ENCODE measurements at regions not wholly inside any gene's neighbourhood (a gene's known extent, or its start where the extent isn't known, plus 50 kb on each side); places are given as distances from the start of the nearest gene placed in this dataset.
A peak's percentile ranks its signal among the peaks of the same experiment; 100 is the strongest.
"Not testable (repeated sequence)": the region's sequence is repeated elsewhere in the genome, so short reads cannot be mapped to it uniquely, and the experiment has no call there.

- no peak for DNase-seq
These were observed 92.4 kb upstream of the SYT13 start for GRCh38 chr11:45378516-45378915.

- no peak for DNase-seq
These were observed 88.5 kb upstream of the SYT13 start for GRCh38 chr11:45374653-45375059.

- DNase-seq: no peak
These were observed 88.0 kb upstream of the SYT13 start for GRCh38 chr11:45374130-45374529.

- DNase-seq: no peak
These were observed 87.4 kb upstream of the SYT13 start for GRCh38 chr11:45373506-45374035.

- not testable (repeated sequence) for DNase-seq
These were observed 86.3 kb upstream of the SYT13 start for GRCh38 chr11:45372414-45372813.

- peak; percentile 81 for DNase-seq
These were observed 85.3 kb upstream of the SYT13 start for GRCh38 chr11:45371251-45372115.

GRCh38 chr11:45369313-45369712 is 83.2 kb upstream of the SYT13 start:
- DNase-seq: no peak

GRCh38 chr11:45368697-45369096 is 82.6 kb upstream of the SYT13 start:
- no peak for DNase-seq

- no peak for DNase-seq
These were observed 80.6 kb upstream of the SYT13 start for GRCh38 chr11:45366619-45367190.

- DNase-seq: no peak
These were observed 79.9 kb upstream of the SYT13 start for GRCh38 chr11:45365961-45366618.

GRCh38 chr11:45362636-45363035 is 76.5 kb upstream of the SYT13 start:
- DNase-seq: no peak

- no peak for DNase-seq
These were observed 75.4 kb upstream of the SYT13 start for GRCh38 chr11:45361551-45361950.

- no peak for DNase-seq
These were observed 69.5 kb upstream of the SYT13 start for GRCh38 chr11:45355706-45356041.

- peak; percentile 91 for DNase-seq
These were observed 69.0 kb upstream of the SYT13 start for GRCh38 chr11:45354976-45355705.

GRCh38 chr11:45348729-45349128 is 62.6 kb upstream of the SYT13 start:
- no peak for DNase-seq

GRCh38 chr11:45347348-45348082 is 61.4 kb upstream of the SYT13 start:
- no peak for DNase-seq

GRCh38 chr11:45345491-45345890 is 59.4 kb upstream of the SYT13 start:
- DNase-seq: no peak

GRCh38 chr11:45344028-45344427 is 57.9 kb upstream of the SYT13 start:
- DNase-seq: no peak

- DNase-seq: no peak
These were observed 57.3 kb upstream of the SYT13 start for GRCh38 chr11:45343444-45343843.

GRCh38 chr11:45341372-45341771 is 55.2 kb upstream of the SYT13 start:
- no peak for DNase-seq

- peak; percentile 96 for DNase-seq
These were observed 53.8 kb upstream of the SYT13 start for GRCh38 chr11:45339729-45340519.

Data from activated CD4-positive, alpha-beta T cell treated with anti-CD3 and anti-CD28 coated beads for 48 hours (primary cell).